Endodermal cell (in vitro differentiated cells): ENCODE measurements at regions not wholly inside any gene's neighbourhood (a gene's known extent, or its start where the extent isn't known, plus 50 kb on each side); places are given as distances from the start of the nearest gene placed in this dataset.

Experiments used
- DNase-seq: peaks from one replicate; pipeline ENCODE4 v3.0.0-alpha.2; 2017
- H3K27ac ChIP-seq: 2 replicates; pipeline ENCODE4 v1.5.1; 2013; ENCODE audit warnings: mild to moderate bottlenecking, low read depth, low read length, moderate library complexity
- H3K27me3 ChIP-seq: 2 replicates; pipeline ENCODE4 v1.6.1; 2013; ENCODE audit warnings: mild to moderate bottlenecking, low read length, moderate library complexity; ENCODE audit not compliant: insufficient read depth, control insufficient read depth, poor library complexity, severe bottlenecking
- H3K36me3 ChIP-seq: 2 replicates; pipeline ENCODE4 v1.7.0; 2013; ENCODE audit warnings: mild to moderate bottlenecking, low read length, moderate library complexity; ENCODE audit not compliant: control insufficient read depth, insufficient read depth
- H3K4me1 ChIP-seq: one replicate; pipeline ENCODE4 v1.7.0; 2013; ENCODE audit warnings: low read length; ENCODE audit not compliant: control insufficient read depth, insufficient read depth
- H3K4me3 ChIP-seq: 2 replicates; pipeline ENCODE4 v1.5.1; 2013; ENCODE audit warnings: mild to moderate bottlenecking, low read length, moderate library complexity
- H3K9ac ChIP-seq: 2 replicates; pipeline ENCODE4 v1.6.1; 2013; ENCODE audit warnings: mild to moderate bottlenecking, low read length, moderate library complexity; ENCODE audit not compliant: poor library complexity, severe bottlenecking; ENCODE audit errors: extremely low read depth
- H3K9me3 ChIP-seq: 2 replicates; pipeline ENCODE4 v1.6.1; 2013; ENCODE audit warnings: mild to moderate bottlenecking, low read length, moderate library complexity; ENCODE audit not compliant: control insufficient read depth
- H3K27ac Mint-ChIP-seq: 2 replicates; pipeline ENCODE4 v1.8.0; 2020; ENCODE audit warnings: mixed read lengths
- H3K27me3 Mint-ChIP-seq: 2 replicates; pipeline ENCODE4 v1.8.0; 2021; ENCODE audit warnings: mild to moderate bottlenecking, mixed read lengths; ENCODE audit not compliant: insufficient read depth
- H3K36me3 Mint-ChIP-seq: 2 replicates; pipeline ENCODE4 v1.8.0; 2020; ENCODE audit warnings: low read depth, mixed read lengths
- H3K4me1 Mint-ChIP-seq: 2 replicates; pipeline ENCODE4 v1.8.0; 2020; ENCODE audit warnings: mixed read lengths
- H3K4me3 Mint-ChIP-seq: 2 replicates; pipeline ENCODE4 v1.8.0; 2020; ENCODE audit warnings: mild to moderate bottlenecking, moderate library complexity, mixed read lengths
- H3K9me3 Mint-ChIP-seq: 2 replicates; pipeline ENCODE4 v1.8.0; 2020; ENCODE audit warnings: mild to moderate bottlenecking, mixed read lengths
- CTCF ChIP-seq: fragments of 200-600 bp; sonication (generic); conservative IDR thresholded peaks from 2 replicates; pipeline ENCODE4 v1.5.0; 2021; ENCODE audit warnings: antibody characterized with exemption, mild to moderate bottlenecking
- WGBS, 2 experiments: methylation state at CpG; one replicate each; pipeline versions ENCODE4 v1.1.5 to v1.1.7; 2013; ENCODE audit warnings: missing lambda C conversion rate in 2 of 2, mixed read lengths in 1 of 2; ENCODE audit not compliant: insufficient coverage in 1 of 2, insufficient read length in 1 of 2; 5-methylcytosine and 5-hydroxymethylcytosine counted together

- no peak for TF ChIP-seq CTCF
- Mint-ChIP-seq H3K27me3 (no peaks in the 10 kb centered on the region), H3K4me3 (no peak overlapping the region), H3K9me3 (no peaks in the 10 kb centered on the region), H3K36me3 (no peaks in the 10 kb centered on the region), H3K4me1 (peaks cover 4% of the 10 kb centered on the region), H3K27ac (no peak overlapping the region)
- no peaks in the 10 kb centered on the region for H3K36me3 ChIP-seq
- no peak overlapping the region for H3K4me3 ChIP-seq
- H3K27me3 ChIP-seq: no peaks in the 10 kb centered on the region
- DNase-seq: no peak
- WGBS, 2 experiments: 100% methylated on average over 1 of the region's 1 CpG; no CpG with 5 or more reads in 1 of the 2 experiments
- H3K27ac ChIP-seq: no peak overlapping the region
- no peaks in the 10 kb centered on the region for H3K4me1 ChIP-seq
- H3K9ac ChIP-seq: no peak overlapping the region
- H3K9me3 ChIP-seq: no peaks in the 10 kb centered on the region
These were observed 948.8 kb downstream of the GRM8 start for GRCh38 chr7:126303926-126304325.

- Histone ChIP-seq H3K27ac (no peak overlapping the region), H3K4me3 (no peak overlapping the region), H3K36me3 (no peaks in the 10 kb centered on the region), H3K4me1 (no peaks in the 10 kb centered on the region), H3K27me3 (no peaks in the 10 kb centered on the region), H3K9ac (no peak overlapping the region), H3K9me3 (no peaks in the 10 kb centered on the region)
- Mint-ChIP-seq H3K9me3 (no peaks in the 10 kb centered on the region), H3K4me3 (no peak overlapping the region), H3K27ac (no peak overlapping the region), H3K4me1 (peaks cover 4% of the 10 kb centered on the region), H3K36me3 (no peaks in the 10 kb centered on the region), H3K27me3 (no peaks in the 10 kb centered on the region)
- 93 to 100% methylated on average over 1 of the region's 2 CpGs for WGBS, 2 experiments
- peak; percentile 56 for TF ChIP-seq CTCF
- no peak for DNase-seq
These were observed 950.1 kb downstream of the GRM8 start for GRCh38 chr7:126302639-126303038.

- H3K4me3 Mint-ChIP-seq: no peak overlapping the region
- 89% methylated on average over 2 of the region's 2 CpGs; no CpG with 5 or more reads in 1 of the 2 experiments for WGBS, 2 experiments
- Histone ChIP-seq H3K9me3 (no peaks in the 10 kb centered on the region), H3K9ac (no peak overlapping the region), H3K4me3 (no peak overlapping the region), H3K27me3 (no peaks in the 10 kb centered on the region), H3K4me1 (no peaks in the 10 kb centered on the region), H3K27ac (no peak overlapping the region), H3K36me3 (no peaks in the 10 kb centered on the region)
- H3K9me3 Mint-ChIP-seq: no peaks in the 10 kb centered on the region
- TF ChIP-seq CTCF: no peak
- no peaks in the 10 kb centered on the region for H3K36me3 Mint-ChIP-seq
- DNase-seq: no peak
- H3K4me1 Mint-ChIP-seq: no peaks in the 10 kb centered on the region
- H3K27ac Mint-ChIP-seq: no peak overlapping the region
- no peaks in the 10 kb centered on the region for H3K27me3 Mint-ChIP-seq
These were observed 966.4 kb downstream of the GRM8 start for GRCh38 chr7:126286317-126286716.
